HG02798 (cell line): ENCODE measurements at regions not wholly inside any gene's neighbourhood (a gene's known extent, or its start where the extent isn't known, plus 50 kb on each side); places are given as distances from the start of the nearest gene placed in this dataset.
"Not testable (repeated sequence)": the region's sequence is repeated elsewhere in the genome, so short reads cannot be mapped to it uniquely, and the experiment has no call there.

Source experiments
- ATAC-seq: cut with Tn5 transposase; IDR thresholded peaks from one replicate; pipeline ENCODE4 v1.9.1; 2021; ENCODE audit warnings: mild to moderate bottlenecking; ENCODE audit not compliant: unreplicated experiment, poor library complexity

- no peak for ATAC-seq
Measured at GRCh38 chr4:63348735-63349673, 1060.2 kb downstream of the TECRL start.

- ATAC-seq = no peak
Measured at GRCh38 chr4:63325140-63325539, 1084.1 kb downstream of the TECRL start.

- ATAC-seq = no peak
Measured at GRCh38 chr4:63316633-63317032, 1092.6 kb downstream of the TECRL start.

- ATAC-seq = no peak
Measured at GRCh38 chr4:63315651-63316050, 1093.6 kb downstream of the TECRL start.

- ATAC-seq = no peak
Measured at GRCh38 chr4:63308697-63309096, 1100.6 kb downstream of the TECRL start.

- ATAC-seq = no peak
Measured at GRCh38 chr4:63302792-63303191, 1106.5 kb downstream of the TECRL start.

GRCh38 chr4:63302078-63302477, 1107.2 kb downstream of the TECRL start:
- no peak for ATAC-seq

- no peak for ATAC-seq
Measured at GRCh38 chr4:63296773-63297172, 1112.5 kb downstream of the TECRL start.

GRCh38 chr4:63275491-63275890, 1133.8 kb downstream of the TECRL start:
- ATAC-seq = no peak

GRCh38 chr4:63269156-63269555, 1140.1 kb downstream of the TECRL start:
- no peak for ATAC-seq

- no peak for ATAC-seq
Measured at GRCh38 chr4:63233671-63234070, 1175.6 kb downstream of the TECRL start.

GRCh38 chr4:63232058-63232457, 1177.2 kb downstream of the TECRL start:
- ATAC-seq = no peak

GRCh38 chr4:63226229-63226628, 1183.0 kb downstream of the TECRL start:
- no peak for ATAC-seq

- no peak for ATAC-seq
Measured at GRCh38 chr4:63222466-63222865, 1186.8 kb downstream of the TECRL start.

GRCh38 chr4:63221477-63221876, 1187.8 kb downstream of the TECRL start:
- ATAC-seq = no peak

- ATAC-seq = no peak
Measured at GRCh38 chr4:63218856-63219255, 1190.4 kb downstream of the TECRL start.

- no peak for ATAC-seq
Measured at GRCh38 chr4:63214076-63214475, 1195.2 kb downstream of the TECRL start.

GRCh38 chr4:63211776-63212479, 1197.3 kb downstream of the TECRL start:
- no peak for ATAC-seq

GRCh38 chr4:63211375-63211774, 1197.9 kb downstream of the TECRL start:
- ATAC-seq = no peak

- not testable (repeated sequence) for ATAC-seq
Measured at GRCh38 chr4:63193029-63193428, 1216.2 kb downstream of the TECRL start.

GRCh38 chr4:63171341-63171740, 1237.9 kb downstream of the TECRL start:
- ATAC-seq = no peak
